GM21737 (cell line): ENCODE measurements at regions not wholly inside any gene's neighbourhood (a gene's known extent, or its start where the extent isn't known, plus 50 kb on each side); places are given as distances from the start of the nearest gene placed in this dataset.

Source experiments
- ATAC-seq: cut with Tn5 transposase; IDR thresholded peaks from one replicate; pipeline ENCODE4 v1.9.1; 2021; ENCODE audit warnings: mild to moderate bottlenecking, moderate library complexity; ENCODE audit not compliant: unreplicated experiment

DNA sequence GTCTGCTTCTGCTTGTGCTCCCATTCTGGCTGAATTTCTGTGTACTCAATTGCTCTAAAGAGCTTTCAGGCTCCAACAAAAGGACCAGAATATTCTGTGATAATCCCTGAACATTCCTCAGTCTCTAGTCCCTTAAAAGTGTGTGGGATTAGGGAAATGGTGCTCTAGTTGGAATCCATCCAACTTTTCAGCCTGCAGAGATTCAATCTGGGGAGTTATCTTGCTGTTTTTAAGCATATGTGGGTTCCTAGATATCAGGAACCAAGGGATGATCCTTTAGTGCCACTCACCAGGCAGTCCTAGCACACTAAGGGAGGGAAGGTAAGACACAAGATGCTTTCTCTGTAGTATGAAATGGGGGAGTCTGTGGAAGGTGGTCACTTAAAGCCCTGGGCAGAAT, 140.3 kb upstream of the SLC1A4 start:
- ATAC-seq: no peak

- no peak for ATAC-seq
Measured at GRCh38 chr2:64850642-64851041, 138.6 kb upstream of the SLC1A4 start.

DNA sequence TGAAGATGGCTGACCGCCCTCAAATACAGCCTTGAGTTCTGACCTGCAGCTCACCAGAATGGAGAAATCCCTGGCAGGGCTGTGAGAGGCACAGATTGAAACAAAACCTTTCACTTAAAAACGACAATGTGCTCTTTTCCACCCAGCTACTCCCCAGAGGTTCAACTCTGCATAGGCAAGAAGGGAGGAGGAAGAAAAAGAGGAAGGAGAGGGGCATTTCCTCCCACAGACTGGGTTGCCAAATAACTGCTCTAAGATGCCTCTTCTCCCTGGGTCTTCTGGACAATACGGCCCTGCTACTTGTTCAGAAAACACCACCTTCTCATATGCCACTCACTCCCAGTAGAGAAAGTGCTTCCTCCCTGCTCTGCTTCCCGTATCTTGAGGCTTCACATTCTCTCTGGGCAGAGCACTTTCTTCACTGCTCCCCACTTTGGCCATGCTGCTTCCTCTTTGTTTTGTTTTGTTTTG, 136.4 kb upstream of the SLC1A4 start:
- no peak for ATAC-seq

- no peak for ATAC-seq
Measured at GRCh38 chr2:64853306-64853705, 135.9 kb upstream of the SLC1A4 start.

DNA sequence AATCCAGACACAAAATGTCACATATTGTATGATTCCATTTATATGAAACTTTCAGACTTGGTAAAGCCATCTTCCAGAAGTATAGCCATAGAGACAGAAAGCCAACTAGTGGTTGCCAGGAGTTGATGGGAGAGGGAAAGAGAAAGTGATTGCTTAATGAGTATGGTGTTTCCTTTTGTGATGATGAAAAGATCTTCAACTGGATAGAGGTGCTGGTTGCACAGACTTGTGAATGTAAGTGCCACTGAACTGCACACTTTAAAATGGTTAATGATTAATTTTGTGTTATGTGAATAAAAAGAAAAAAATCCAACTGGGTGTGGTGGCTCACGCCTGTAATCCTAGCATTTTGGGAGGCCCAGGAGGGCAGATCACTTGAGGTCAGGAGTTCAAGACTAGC, 135.3 kb upstream of the SLC1A4 start:
- ATAC-seq: no peak

DNA sequence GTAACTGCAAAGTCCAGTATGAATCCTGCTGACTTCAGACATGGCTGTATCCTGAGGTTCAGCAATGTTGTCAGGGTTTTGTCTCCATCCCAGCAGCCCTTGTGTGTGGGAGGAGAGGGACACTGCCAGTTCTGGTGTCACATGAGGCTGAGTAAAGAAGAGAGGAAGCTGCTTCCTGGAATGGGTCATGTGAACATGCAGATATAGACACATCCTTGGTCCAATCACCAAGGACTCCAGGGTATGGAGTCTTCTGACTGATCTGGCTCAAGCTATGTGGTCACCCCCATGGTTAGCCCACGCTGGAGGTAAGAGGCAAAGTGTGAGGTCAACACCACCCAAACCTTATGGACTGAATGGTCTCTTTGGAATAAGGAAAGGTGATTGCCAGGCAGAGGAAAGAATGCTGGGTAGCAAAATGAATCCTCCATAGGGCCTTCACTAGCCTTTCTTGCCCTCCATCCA, 134.4 kb upstream of the SLC1A4 start:
- no peak for ATAC-seq

- ATAC-seq: no peak
Measured at GRCh38 chr2:64857581-64858471, 131.4 kb upstream of the SLC1A4 start.

GRCh38 chr2:64858541-64859311, 130.5 kb upstream of the SLC1A4 start:
- ATAC-seq: no peak

DNA sequence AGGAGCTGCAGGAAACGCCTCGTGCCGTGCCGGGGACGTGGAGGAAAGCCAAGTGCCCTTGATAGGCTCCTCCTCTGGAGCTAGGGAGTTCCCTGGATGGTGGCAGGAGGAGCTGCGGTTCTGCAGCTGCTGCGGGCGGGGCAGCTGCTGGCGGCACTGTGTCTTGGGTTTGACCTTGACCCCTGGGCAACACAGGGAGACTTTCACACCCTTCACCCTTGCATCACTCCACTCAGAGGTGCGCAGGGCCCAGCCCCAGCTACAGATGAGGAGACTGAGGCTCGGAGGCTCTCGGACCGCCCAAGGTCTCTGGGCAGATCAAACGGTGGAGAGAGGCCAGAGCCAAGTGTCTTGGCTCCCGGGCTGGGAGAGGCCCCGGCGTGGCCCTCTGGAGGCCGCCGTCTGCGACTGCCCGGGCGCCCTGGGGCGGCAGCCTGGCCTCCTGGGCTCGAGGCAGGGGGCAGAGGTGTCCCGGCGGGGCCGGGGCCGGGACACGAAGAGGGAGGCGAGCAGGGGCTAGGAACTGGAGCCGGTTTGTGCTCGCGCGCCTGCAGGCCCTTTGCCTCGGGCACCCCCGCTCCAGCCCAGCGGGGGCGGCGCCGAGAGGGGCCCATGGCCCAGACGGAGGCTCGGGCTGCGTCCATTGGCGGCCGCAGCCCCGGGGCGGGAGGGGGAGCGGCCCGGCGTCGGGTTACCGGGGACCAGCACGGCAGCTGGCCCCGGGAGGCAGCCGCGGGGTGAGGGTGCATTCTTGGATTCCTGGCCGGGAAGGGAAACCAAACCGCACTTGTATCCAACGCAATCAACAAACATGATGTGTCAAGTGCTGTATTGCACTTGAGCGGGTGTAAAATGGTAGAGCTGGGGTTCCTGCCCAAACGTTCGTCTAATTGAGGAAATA, 129.6 kb upstream of the SLC1A4 start:
- ATAC-seq: no peak

- no peak for ATAC-seq
Measured at GRCh38 chr2:64860276-64860885, 128.8 kb upstream of the SLC1A4 start.

- ATAC-seq: no peak
Measured at GRCh38 chr2:64860936-64861335, 128.3 kb upstream of the SLC1A4 start.

GRCh38 chr2:64861452-64862397, 127.5 kb upstream of the SLC1A4 start:
- no peak for ATAC-seq

GRCh38 chr2:64862623-64863022, 126.6 kb upstream of the SLC1A4 start:
- ATAC-seq: no peak

DNA sequence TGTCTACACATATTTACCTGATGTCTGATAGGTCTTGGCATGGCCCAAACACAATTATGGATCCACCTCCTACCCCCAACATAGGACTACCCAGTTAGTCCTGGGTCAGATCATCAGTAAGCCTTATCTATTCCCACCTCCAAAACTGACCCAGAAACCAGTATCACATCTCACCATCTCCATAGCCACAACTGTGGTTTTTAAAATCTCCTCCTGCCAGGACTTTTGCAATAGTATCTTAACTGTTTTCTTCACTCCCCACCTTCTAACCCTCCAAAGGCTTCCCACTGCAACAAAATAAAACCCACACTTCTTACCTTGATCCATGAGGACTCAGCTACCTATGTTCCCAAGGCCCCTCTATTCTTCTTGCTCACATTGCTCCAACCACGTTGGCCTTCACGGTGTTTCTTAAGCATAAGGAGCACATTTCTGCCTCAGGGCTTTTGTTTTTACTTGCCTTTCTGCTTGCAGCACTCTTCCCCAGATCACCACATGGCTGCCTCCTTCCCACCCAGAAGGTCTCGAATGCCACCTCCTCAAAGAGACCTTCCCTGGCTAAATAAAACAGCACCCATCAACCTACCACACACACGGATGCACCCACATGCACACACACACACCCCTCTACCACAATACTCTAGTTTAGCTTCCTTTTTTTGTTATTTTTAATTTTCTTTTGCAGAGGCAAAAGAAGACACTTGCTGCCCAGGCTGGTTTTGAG, 125.9 kb upstream of the SLC1A4 start:
- ATAC-seq: no peak

GRCh38 chr2:64865073-64865830, 123.9 kb upstream of the SLC1A4 start:
- ATAC-seq: no peak

DNA sequence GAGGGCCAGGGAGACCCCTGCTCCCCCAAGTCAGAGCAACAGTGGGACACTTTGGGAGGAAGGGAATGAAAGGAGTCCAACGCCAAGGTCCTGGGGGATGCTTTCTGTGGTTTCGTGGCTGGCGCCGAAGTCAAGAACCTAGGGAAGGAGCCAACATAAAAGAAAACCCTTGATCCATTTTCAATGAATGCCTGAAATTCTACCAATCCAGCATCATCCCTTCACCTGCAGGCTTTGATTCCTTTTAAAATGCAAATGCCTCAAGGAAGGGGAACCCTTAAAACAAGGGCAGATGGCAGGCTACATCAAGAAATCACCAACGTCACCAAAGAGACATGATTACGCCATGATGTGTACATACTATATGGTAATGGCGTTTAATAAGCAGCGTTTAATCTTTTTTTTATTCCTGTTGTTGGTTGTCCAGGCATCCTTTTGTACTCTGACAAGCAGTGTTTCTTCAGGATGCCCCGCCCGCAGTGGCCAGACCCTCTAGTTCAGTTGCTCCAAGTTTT, 123.3 kb upstream of the SLC1A4 start:
- no peak for ATAC-seq

- ATAC-seq: no peak
Measured at GRCh38 chr2:64866797-64867196, 122.4 kb upstream of the SLC1A4 start.
